C4-2B (cell line): ENCODE measurements at regions not wholly inside any gene's neighbourhood (a gene's known extent, or its start where the extent isn't known, plus 50 kb on each side); places are given as distances from the start of the nearest gene placed in this dataset.

Experiments used
- CTCF ChIP-seq: fragments of 450-650 bp; conservative IDR thresholded peaks from 2 replicates; pipeline ENCODE4 v1.5.1; 2017; ENCODE audit warnings: mild to moderate bottlenecking
- ZFX ChIP-seq: fragments of 450-650 bp; IDR thresholded peaks from 2 replicates; pipeline ENCODE4 v1.6.1; 2017

GRCh38 chr14:105911006-105911847 lies 384.8 kb downstream of the TMEM121 start:
- TF ChIP-seq CTCF: no peak
- TF ChIP-seq ZFX: no peak
